Gastrocnemius medialis (tissue), 4 donors: ENCODE measurements at regions not wholly inside any gene's neighbourhood (a gene's known extent, or its start where the extent isn't known, plus 50 kb on each side); places are given as distances from the start of the nearest gene placed in this dataset.

ENCODE experiments used
- ATAC-seq, 2 donors: fragments of 150-250 bp; one replicate each; pipeline ENCODE4 v1.9.1; 2016
- DNase-seq, 2 donors: peaks; one replicate each; pipeline ENCODE4 v3.0.0-alpha.2; 2019
- H3K27ac ChIP-seq, 4 donors: fragments of 200-600 bp; sonication (generic); 1 replicate in 1 of 4; 2 replicates in 3 of 4; pipeline ENCODE4 v1.5.1; 2016 to 2018; ENCODE audit warnings: mild to moderate bottlenecking in 2 of 4, moderate library complexity in 1 of 4
- H3K27me3 ChIP-seq, 3 donors: fragments of 200-600 bp; sonication (generic) in 2 of 3; 1 replicate in 1 of 3; 2 replicates in 2 of 3; pipeline versions ENCODE4 v1.5.1 to v1.6.0; 2016 to 2019; ENCODE audit warnings: mild to moderate bottlenecking in 1 of 3, moderate library complexity in 1 of 3
- H3K36me3 ChIP-seq, 2 donors: fragments of 200-600 bp; sonication (generic) in 1 of 2; one replicate each; pipeline ENCODE4 v1.5.1; 2017 to 2018
- H3K4me1 ChIP-seq, 2 donors: fragments of 200-600 bp; sonication (generic) in 1 of 2; one replicate each; pipeline ENCODE4 v1.5.1; 2016 to 2017; ENCODE audit warnings: mild to moderate bottlenecking in 2 of 2
- H3K4me3 ChIP-seq, 4 donors: fragments of 200-600 bp; sonication (generic) in 3 of 4; 1 replicate in 1 of 4; 2 replicates in 3 of 4; pipeline ENCODE4 v1.5.1; 2016 to 2019; ENCODE audit warnings: mild to moderate bottlenecking in 2 of 4
- H3K9me3 ChIP-seq, 3 donors: fragments of 200-600 bp; sonication (generic) in 2 of 3; 1 replicate in 1 of 3; 2 replicates in 2 of 3; pipeline ENCODE4 v1.5.1; 2016 to 2019
- CTCF ChIP-seq, 5 experiments: fragments of 450-650 bp in 3 of 5; fragments of 200-600 bp in 2 of 5; sonication (generic) in 2 of 5; IDR thresholded peaks in 4 of 5; conservative IDR thresholded peaks in 1 of 5; 1 replicate in 4 of 5; 2 replicates in 1 of 5; pipeline ENCODE4 v1.5.1; 2016 to 2019; ENCODE audit warnings: antibody characterized with exemption in 5 of 5, mild to moderate bottlenecking in 3 of 5, moderate library complexity in 3 of 5
- POLR2A ChIP-seq, 2 donors: fragments of 450-650 bp; IDR thresholded peaks; one replicate each; pipeline ENCODE4 v1.6.1; 2017; ENCODE audit warnings: antibody characterized with exemption in 2 of 2, mild to moderate bottlenecking in 2 of 2, moderate library complexity in 2 of 2
- in situ Hi-C, 4 donors: fragments of 200-750 bp; cut with MboI; loops; one replicate each; pipeline versions ENCODE4 v1.15.0 to v1.8.0; 2017; ENCODE audit warnings: low sequenced_read_pairs in 4 of 4
- intact Hi-C: fragments of 100-400 bp; cut with DNase I; formaldehyde crosslinking; loops from one replicate; pipeline ENCODE4 v1.15.1; 2023; ENCODE audit warnings: low total_unique reads

DNA sequence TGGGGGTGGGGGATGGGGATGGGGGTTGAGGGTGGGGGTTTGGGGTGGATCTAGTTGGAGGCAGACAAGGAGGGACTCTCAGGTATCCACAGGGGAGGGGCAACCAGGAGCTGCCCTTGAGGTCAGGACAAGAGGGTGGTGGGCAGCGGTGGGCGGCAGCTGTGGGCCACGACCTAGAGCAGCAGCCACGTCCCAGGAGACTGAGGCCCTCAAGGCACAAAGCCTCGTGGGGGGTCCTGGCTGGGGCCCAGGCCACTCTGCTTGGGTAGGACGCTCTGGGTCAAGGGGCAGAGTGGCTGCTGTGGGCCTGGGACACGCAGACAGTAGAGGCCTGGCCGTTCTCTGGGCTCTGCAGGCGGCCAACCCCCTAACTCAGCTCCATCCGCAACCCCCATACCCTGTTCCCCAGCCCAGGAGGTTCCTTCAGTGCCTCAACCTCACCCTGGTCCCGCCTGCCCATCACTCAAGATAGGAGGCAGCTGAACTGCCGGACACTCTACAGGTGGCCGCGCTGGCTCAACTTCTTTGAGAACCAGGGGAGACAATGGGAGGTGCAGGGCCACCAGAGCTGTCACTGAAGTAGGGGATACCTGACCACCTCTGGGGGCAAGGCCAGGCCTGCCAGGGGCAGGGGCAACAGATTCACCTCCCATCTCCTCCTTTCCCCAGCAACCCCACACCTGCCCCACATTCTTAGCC is 75.6 kb downstream of the ENGASE start:
- no peak for TF ChIP-seq CTCF (IDR thresholded peaks at IDR 0.05 in 4 of 5, conservative IDR thresholded peaks at IDR 0.05 in 1 of 5)
- H3K4me1 ChIP-seq: no peaks in the 10 kb centered on the region
- no peak overlapping the region for H3K27ac ChIP-seq
- intact Hi-C loops: no loop called here
- no peak for ATAC-seq
- H3K4me3 ChIP-seq: no peak overlapping the region
- no peaks in the 10 kb centered on the region for H3K9me3 ChIP-seq
- H3K36me3 ChIP-seq: no peaks in the 10 kb centered on the region
- DNase-seq: no peak
- peaks cover 30 to 62% (median 42%) of the 10 kb centered on the region in 3 donors for H3K27me3 ChIP-seq
- in situ Hi-C loops: no loop called here

- peaks cover 29 to 59% (median 32%) of the 10 kb centered on the region in 3 donors for H3K27me3 ChIP-seq
- no peak overlapping the region for H3K4me3 ChIP-seq
- TF ChIP-seq CTCF (IDR thresholded peaks at IDR 0.05 in 4 of 5, conservative IDR thresholded peaks at IDR 0.05 in 1 of 5) (no peak), POLR2A (IDR thresholded peaks at IDR 0.05) (no peak)
- in situ Hi-C loops (no loop called here), intact Hi-C loops (no loop called here)
- no peaks in the 10 kb centered on the region for H3K4me1 ChIP-seq
- no peaks in the 10 kb centered on the region for H3K36me3 ChIP-seq
- no peaks in the 10 kb centered on the region for H3K9me3 ChIP-seq
- ATAC-seq: no peak
- DNase-seq: no peak
- H3K27ac ChIP-seq: no peak overlapping the region
Measured at GRCh38 chr17:79148584-79148983, 74.0 kb downstream of the ENGASE start.

- Histone ChIP-seq H3K4me1 (no peaks in the 10 kb centered on the region), H3K27me3 (peaks cover 22 to 59% (median 28%) of the 10 kb centered on the region in 3 donors), H3K36me3 (no peaks in the 10 kb centered on the region), H3K9me3 (no peaks in the 10 kb centered on the region), H3K4me3 (no peak overlapping the region), H3K27ac (no peak overlapping the region)
- in situ Hi-C loops: no loop called here
- DNase-seq (no peak), ATAC-seq (no peak)
- TF ChIP-seq CTCF (IDR thresholded peaks at IDR 0.05 in 4 of 5, conservative IDR thresholded peaks at IDR 0.05 in 1 of 5) (no peak), POLR2A (IDR thresholded peaks at IDR 0.05) (no peak)
- intact Hi-C loops: no loop called here
Measured at GRCh38 chr17:79147746-79148506, 73.3 kb downstream of the ENGASE start.

- H3K4me1 ChIP-seq: no peaks in the 10 kb centered on the region
- intact Hi-C loops: no loop called here
Measured at GRCh38 chr17:79146562-79146961, 71.9 kb downstream of the ENGASE start.

More at GRCh38 chr17:79146562-79146961, 71.9 kb downstream of the ENGASE start:
- no peak for DNase-seq
- no peak overlapping the region for H3K4me3 ChIP-seq
- no peak for TF ChIP-seq POLR2A (IDR thresholded peaks at IDR 0.05)
- no peak for TF ChIP-seq CTCF (IDR thresholded peaks at IDR 0.05 in 4 of 5, conservative IDR thresholded peaks at IDR 0.05 in 1 of 5)
- H3K27me3 ChIP-seq: peaks cover 28 to 62% (median 36%) of the 10 kb centered on the region in 3 donors
- no peaks in the 10 kb centered on the region for H3K36me3 ChIP-seq
- no peak for ATAC-seq
- no peak overlapping the region for H3K27ac ChIP-seq
- H3K9me3 ChIP-seq: no peaks in the 10 kb centered on the region
- in situ Hi-C loops: no loop called here
